ENCODE measurements at regions not wholly inside any gene's neighbourhood (a gene's known extent, or its start where the extent isn't known, plus 50 kb on each side); places are given as distances from the start of the nearest gene placed in this dataset.
A peak's percentile ranks its signal among the peaks of the same experiment; 100 is the strongest.
"Not testable (repeated sequence)": the region's sequence is repeated elsewhere in the genome, so short reads cannot be mapped to it uniquely, and the experiment has no call there.

DNA sequence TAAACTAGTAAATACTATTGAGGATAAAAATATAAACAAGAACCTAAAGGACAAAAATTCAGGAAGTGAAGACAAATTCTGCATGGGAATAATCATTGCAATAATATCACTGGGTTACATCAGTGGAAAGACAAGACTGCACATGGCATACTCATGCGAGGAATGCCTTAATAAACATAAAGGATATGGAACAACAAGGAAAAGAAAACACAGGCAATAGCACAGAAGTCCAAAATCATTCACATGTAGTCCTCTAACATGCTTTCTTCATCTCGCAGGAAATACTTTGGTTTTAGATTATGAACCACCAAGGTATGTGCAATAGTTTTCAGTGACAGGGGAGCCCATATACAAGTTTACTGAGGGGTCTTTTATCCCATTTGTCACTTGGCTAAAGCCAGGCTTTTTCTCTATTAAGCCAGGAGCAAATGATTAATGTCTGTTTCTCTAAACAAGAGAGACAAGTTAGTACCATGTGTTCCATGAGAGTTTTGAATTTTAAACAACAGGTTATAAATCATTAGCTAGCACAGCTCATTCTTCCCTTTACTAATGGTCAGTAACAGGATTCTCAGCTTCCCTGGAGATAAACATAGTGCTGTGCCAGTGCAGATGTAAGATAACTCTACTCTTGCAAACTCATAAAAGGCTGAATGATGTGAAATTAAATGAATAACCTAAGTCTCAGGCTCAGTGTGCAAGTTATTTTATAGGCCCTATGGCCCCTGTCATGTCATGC, 353.6 kb upstream of the FSIP2 start:
- TF ChIP-seq FOXP2 (optimal IDR thresholded peaks at IDR 0.05; ENCODE audit: control extremely low read depth, extremely low read length, insufficient read depth) (no peak), POLR2AphosphoS5 (IDR thresholded peaks at IDR 0.05; ENCODE audit: borderline replicate concordance, low read depth, low read length) (no peak), EZH2 (IDR thresholded peaks at IDR 0.05) (no peak)
- Histone ChIP-seq H3K27ac (peak overlapping the region; percentile 26; the same call in 1 of the 2 replicates), H3K4me3 (no peak overlapping the region), H3K36me3 (ENCODE audit: insufficient read depth, low read length) (no peaks in the 10 kb centered on the region; the same call in 1 of the 2 replicates), H3K9me3 (ENCODE audit: low read depth, low read length) (no peaks in the 10 kb centered on the region), H3K9ac (ENCODE audit: insufficient read length) (no peak overlapping the region)
- DNase-seq (ENCODE audit: low read depth, low spot score), result no peak

DNA sequence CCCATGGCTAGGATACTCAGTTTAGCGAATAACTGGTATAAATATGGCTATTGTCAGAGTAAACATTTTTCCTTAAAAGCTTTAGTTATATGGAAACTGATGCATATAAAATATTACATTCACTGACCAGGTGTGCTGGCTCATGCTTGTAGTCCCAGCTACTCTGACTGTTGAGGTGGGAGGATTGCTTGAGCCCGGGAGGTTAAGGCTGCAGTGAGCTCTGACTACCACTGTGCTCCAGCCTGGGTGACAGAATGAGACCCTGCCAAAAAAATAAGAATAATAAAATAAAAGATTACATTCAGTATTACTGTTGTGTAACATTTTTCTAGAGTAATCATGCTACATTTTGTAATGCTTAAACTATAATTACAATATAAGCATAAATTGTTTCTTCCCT, 350.4 kb upstream of the FSIP2 start:
- H3K27ac ChIP-seq, result no peak overlapping the region
- no peak for TF ChIP-seq FOXP2 (optimal IDR thresholded peaks at IDR 0.05; ENCODE audit: control extremely low read depth, extremely low read length, insufficient read depth)
- no peak for TF ChIP-seq EZH2 (IDR thresholded peaks at IDR 0.05)
- no peak for TF ChIP-seq POLR2AphosphoS5 (IDR thresholded peaks at IDR 0.05; ENCODE audit: borderline replicate concordance, low read depth, low read length)
- no peaks in the 10 kb centered on the region; the same call in 1 of the 2 replicates for H3K36me3 ChIP-seq (ENCODE audit: insufficient read depth, low read length)
- DNase-seq (ENCODE audit: low read depth, low spot score), result no peak
- no peak overlapping the region for H3K9ac ChIP-seq (ENCODE audit: insufficient read length)
- H3K9me3 ChIP-seq (ENCODE audit: low read depth, low read length), result no peaks in the 10 kb centered on the region
- H3K4me3 ChIP-seq, result no peak overlapping the region

DNA sequence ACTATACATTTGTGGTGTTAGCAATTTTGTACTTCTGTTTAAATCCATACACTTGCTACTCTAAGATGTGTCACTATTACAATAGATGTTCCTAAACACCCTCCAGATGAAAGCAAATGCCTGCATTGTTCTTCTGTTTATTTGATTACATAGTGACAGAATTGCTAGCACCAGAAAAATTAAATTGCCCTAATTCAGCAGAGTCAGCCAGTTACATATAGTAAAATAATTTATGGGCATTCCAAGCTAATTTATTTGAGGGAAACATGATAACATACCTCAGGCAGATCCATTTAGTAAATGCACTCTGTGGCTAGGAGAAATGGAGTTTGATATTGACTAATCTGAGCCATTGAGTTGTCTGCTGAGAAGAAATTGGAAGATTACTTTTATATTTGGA, 347.1 kb upstream of the FSIP2 start:
- H3K4me3 ChIP-seq, result no peak overlapping the region
- H3K27ac ChIP-seq, result no peak overlapping the region
- H3K9me3 ChIP-seq (ENCODE audit: low read depth, low read length), result no peaks in the 10 kb centered on the region
- TF ChIP-seq EZH2 (IDR thresholded peaks at IDR 0.05) (no peak), FOXP2 (optimal IDR thresholded peaks at IDR 0.05; ENCODE audit: control extremely low read depth, extremely low read length, insufficient read depth) (no peak), POLR2AphosphoS5 (IDR thresholded peaks at IDR 0.05; ENCODE audit: borderline replicate concordance, low read depth, low read length) (no peak)
- H3K36me3 ChIP-seq (ENCODE audit: insufficient read depth, low read length), result no peaks in the 10 kb centered on the region
- no peak overlapping the region for H3K9ac ChIP-seq (ENCODE audit: insufficient read length)
- DNase-seq (ENCODE audit: low read depth, low spot score), result no peak

DNA sequence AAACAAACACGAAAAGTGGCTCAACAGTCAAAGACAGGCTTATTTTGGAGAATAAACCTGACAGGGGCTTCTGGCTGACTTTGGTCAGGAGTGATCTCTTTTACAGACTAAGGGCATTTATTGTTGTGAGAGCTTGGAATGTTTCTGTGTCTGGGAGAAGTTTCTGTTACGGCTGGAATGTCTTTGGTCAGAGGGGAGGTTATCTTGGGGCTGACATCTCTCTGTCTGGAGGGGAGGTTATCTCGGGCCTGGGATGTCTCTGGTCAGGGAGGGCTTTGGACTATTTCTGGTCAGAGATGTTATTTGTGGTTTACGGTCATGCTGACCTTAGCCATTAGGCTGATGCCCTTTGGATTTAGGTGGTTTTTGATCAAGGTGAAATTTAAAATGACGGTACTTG, 345.5 kb upstream of the FSIP2 start:
- Histone ChIP-seq H3K4me3 (no peak overlapping the region), H3K27ac (no peak overlapping the region), H3K9ac (ENCODE audit: insufficient read length) (no peak overlapping the region), H3K9me3 (ENCODE audit: low read depth, low read length) (no peaks in the 10 kb centered on the region), H3K36me3 (ENCODE audit: insufficient read depth, low read length) (no peaks in the 10 kb centered on the region)
- TF ChIP-seq FOXP2 (optimal IDR thresholded peaks at IDR 0.05; ENCODE audit: control extremely low read depth, extremely low read length, insufficient read depth) (no peak), POLR2AphosphoS5 (IDR thresholded peaks at IDR 0.05; ENCODE audit: borderline replicate concordance, low read depth, low read length) (no peak), EZH2 (IDR thresholded peaks at IDR 0.05) (no peak)
- DNase-seq (ENCODE audit: low read depth, low spot score), result no peak

DNA sequence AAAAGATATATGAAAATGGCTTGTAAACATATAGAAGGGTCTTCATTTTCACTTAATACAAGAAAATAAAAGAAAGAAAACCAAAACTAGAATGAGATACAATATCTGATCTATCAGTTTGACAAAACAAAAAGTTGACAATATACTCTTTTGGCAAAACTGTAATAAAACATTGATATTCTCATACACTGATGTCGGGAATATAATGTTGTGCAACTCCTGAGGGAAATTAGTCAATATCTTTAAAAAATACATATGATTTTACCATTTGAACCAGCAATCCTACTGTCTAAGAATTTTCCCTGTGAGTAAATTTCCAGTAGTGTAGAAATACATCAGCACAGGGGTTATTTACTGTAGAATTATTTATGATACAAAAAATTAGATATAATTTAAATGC, 336.1 kb upstream of the FSIP2 start:
- Histone ChIP-seq H3K4me3 (no peak overlapping the region), H3K9me3 (ENCODE audit: low read depth, low read length) (no peaks in the 10 kb centered on the region), H3K27ac (no peak overlapping the region), H3K36me3 (ENCODE audit: insufficient read depth, low read length) (no peaks in the 10 kb centered on the region), H3K9ac (ENCODE audit: insufficient read length) (no peak overlapping the region)
- DNase-seq (ENCODE audit: low read depth, low spot score), result no peak
- TF ChIP-seq FOXP2 (optimal IDR thresholded peaks at IDR 0.05; ENCODE audit: control extremely low read depth, extremely low read length, insufficient read depth) (no peak), EZH2 (IDR thresholded peaks at IDR 0.05) (no peak), POLR2AphosphoS5 (IDR thresholded peaks at IDR 0.05; ENCODE audit: borderline replicate concordance, low read depth, low read length) (no peak)

DNA sequence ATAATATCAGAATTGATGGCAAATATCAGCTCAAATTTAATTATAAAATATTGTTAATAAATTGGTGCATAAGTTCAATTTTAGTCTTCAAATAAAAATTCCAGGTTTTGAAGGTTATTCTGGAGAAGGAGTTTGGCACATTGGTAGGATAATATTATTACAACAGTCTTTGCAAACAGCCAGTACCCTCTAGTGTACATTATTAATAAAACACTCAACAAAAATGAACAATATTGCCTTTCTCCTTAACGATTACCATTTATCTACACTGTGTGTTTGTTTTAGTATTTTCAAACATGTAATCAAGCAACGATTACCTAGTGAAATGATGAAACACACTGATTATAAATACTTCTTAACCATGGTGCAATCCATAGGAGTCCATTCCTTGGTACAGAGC, 334.0 kb upstream of the FSIP2 start:
- no peak overlapping the region for H3K27ac ChIP-seq
- no peak overlapping the region for H3K9ac ChIP-seq (ENCODE audit: insufficient read length)
- TF ChIP-seq POLR2AphosphoS5 (IDR thresholded peaks at IDR 0.05; ENCODE audit: borderline replicate concordance, low read depth, low read length) (no peak), FOXP2 (optimal IDR thresholded peaks at IDR 0.05; ENCODE audit: control extremely low read depth, extremely low read length, insufficient read depth) (no peak), EZH2 (IDR thresholded peaks at IDR 0.05) (no peak)
- no peaks in the 10 kb centered on the region for H3K9me3 ChIP-seq (ENCODE audit: low read depth, low read length)
- DNase-seq (ENCODE audit: low read depth, low spot score), result no peak
- no peak overlapping the region for H3K4me3 ChIP-seq
- no peaks in the 10 kb centered on the region for H3K36me3 ChIP-seq (ENCODE audit: insufficient read depth, low read length)

DNA sequence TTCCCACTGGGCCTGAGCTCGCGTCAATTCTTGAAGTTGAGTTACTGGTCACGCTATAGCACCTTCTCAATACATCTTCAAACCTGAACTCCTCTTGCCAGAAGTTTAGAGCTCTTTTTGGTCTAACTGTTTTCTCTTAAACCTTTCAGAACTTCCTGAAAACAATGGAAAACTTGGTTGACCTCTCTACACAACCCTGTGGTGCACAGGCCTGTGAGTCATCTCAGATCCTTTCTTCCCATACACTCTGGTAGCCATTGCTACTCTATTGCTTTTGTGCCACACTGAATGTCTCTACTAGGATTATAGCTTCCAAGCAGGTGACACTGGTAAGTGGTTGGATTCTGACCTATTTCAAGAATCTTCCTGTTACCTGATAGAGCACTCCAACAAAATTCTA, 321.5 kb upstream of the FSIP2 start:
- Histone ChIP-seq H3K9ac (ENCODE audit: insufficient read length) (no peak overlapping the region), H3K27ac (no peak overlapping the region), H3K36me3 (ENCODE audit: insufficient read depth, low read length) (no peaks in the 10 kb centered on the region), H3K4me3 (no peak overlapping the region), H3K9me3 (ENCODE audit: low read depth, low read length) (no peaks in the 10 kb centered on the region)
- DNase-seq (ENCODE audit: low read depth, low spot score), result no peak
- TF ChIP-seq POLR2AphosphoS5 (IDR thresholded peaks at IDR 0.05; ENCODE audit: borderline replicate concordance, low read depth, low read length) (no peak), FOXP2 (optimal IDR thresholded peaks at IDR 0.05; ENCODE audit: control extremely low read depth, extremely low read length, insufficient read depth) (no peak), EZH2 (IDR thresholded peaks at IDR 0.05) (no peak)

DNA sequence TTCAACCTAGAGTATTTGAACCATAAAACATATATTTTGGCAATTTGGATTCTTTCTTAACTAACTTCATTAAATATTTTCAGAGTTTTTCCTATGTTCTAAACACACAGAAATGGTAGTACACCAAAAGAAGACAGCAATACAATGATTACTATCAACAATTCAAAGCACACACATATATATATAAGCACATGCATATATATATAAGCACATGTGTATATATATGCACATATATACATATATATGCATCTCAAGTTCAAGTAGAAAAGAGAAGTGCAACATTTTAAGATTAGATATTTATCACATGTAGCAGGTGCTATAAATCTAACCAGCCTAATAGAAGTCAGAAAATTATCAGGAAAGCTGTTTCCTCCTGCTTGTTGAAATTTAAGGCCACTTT, 320.9 kb upstream of the FSIP2 start:
- no peak for TF ChIP-seq FOXP2 (optimal IDR thresholded peaks at IDR 0.05; ENCODE audit: control extremely low read depth, extremely low read length, insufficient read depth)
- no peak for TF ChIP-seq POLR2AphosphoS5 (IDR thresholded peaks at IDR 0.05; ENCODE audit: borderline replicate concordance, low read depth, low read length)
- no peak for TF ChIP-seq EZH2 (IDR thresholded peaks at IDR 0.05)
- Histone ChIP-seq H3K36me3 (ENCODE audit: insufficient read depth, low read length) (no peaks in the 10 kb centered on the region), H3K9ac (ENCODE audit: insufficient read length) (no peak overlapping the region), H3K4me3 (no peak overlapping the region), H3K9me3 (ENCODE audit: low read depth, low read length) (no peaks in the 10 kb centered on the region), H3K27ac (no peak overlapping the region)
- DNase-seq (ENCODE audit: low read depth, low spot score), result no peak

DNA sequence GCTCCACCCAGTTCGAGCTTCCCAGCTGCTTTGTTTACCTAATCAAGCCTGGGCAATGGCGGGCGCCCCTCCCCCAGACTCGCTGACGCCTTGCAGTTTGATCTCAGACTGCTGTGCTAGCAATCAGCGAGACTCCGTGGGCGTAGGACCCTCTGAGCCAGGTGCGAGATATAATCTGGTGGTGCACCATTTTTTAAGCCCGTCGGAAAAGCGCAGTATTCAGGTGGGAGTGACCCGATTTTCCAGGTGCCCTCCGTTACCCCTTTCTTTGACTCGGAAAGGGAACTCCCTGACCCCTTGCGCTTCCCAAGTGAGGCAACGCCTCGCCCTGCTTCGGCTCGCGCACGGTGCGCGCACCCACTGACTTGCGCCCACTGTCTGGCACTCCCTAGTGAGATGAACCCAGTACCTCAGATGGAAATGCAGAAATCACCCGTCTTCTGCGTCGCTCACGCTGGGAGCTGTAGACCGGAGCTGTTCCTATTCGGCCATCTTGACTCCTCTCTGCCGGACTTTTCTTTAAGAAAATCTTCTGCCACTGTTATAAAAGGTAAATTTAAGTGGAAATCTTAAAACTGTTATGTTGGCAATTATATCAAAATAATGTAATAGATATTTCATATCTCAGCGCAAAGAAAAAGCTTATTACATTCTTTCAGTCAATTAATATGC, 313.5 kb upstream of the FSIP2 start:
- not testable (repeated sequence) for H3K4me3 ChIP-seq

More for the DNA sequence above, 313.5 kb upstream of the FSIP2 start:
- not testable (repeated sequence) for H3K9ac ChIP-seq (ENCODE audit: insufficient read length); H3K27ac ChIP-seq; DNase-seq (ENCODE audit: low read depth, low spot score); H3K9me3 ChIP-seq (ENCODE audit: low read depth, low read length); H3K36me3 ChIP-seq (ENCODE audit: insufficient read depth, low read length)

Measured in SK-N-MC (cell line).